ENCODE measurements at regions not wholly inside any gene's neighbourhood (a gene's known extent, or its start where the extent isn't known, plus 50 kb on each side); places are given as distances from the start of the nearest gene placed in this dataset.

DNA sequence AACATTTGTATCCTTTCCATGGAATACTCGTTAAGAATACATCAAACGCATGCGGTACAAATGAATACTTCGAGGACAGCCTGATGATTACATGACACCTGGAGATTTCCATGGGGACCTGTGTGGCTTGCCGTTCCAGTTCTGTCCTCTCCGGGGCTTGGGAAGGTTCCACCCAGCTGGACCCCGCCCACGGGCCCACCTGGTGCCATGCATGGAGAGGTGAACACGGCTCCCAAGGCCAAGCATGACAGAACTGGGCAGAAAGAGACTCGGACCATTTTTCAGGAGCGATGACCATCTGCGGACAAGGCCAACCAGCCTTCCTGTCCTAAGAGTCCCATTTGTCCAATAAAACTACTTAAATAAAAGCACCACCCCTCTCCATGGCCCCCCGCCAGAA, 80.1 kb downstream of the TEX36 start:
- TF ChIP-seq, protein P1, sequence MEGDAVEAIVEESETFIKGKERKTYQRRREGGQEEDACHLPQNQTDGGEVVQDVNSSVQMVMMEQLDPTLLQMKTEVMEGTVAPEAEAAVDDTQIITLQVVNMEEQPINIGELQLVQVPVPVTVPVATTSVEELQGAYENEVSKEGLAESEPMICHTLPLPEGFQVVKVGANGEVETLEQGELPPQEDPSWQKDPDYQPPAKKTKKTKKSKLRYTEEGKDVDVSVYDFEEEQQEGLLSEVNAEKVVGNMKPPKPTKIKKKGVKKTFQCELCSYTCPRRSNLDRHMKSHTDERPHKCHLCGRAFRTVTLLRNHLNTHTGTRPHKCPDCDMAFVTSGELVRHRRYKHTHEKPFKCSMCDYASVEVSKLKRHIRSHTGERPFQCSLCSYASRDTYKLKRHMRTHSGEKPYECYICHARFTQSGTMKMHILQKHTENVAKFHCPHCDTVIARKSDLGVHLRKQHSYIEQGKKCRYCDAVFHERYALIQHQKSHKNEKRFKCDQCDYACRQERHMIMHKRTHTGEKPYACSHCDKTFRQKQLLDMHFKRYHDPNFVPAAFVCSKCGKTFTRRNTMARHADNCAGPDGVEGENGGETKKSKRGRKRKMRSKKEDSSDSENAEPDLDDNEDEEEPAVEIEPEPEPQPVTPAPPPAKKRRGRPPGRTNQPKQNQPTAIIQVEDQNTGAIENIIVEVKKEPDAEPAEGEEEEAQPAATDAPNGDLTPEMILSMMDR (IDR thresholded peaks at IDR 0.05 in 2 of 3, conservative IDR thresholded peaks at IDR 0.05 in 1 of 3; ENCODE audit: borderline replicate concordance in 1 of 3, insufficient read depth in 1 of 3, low read depth in 2 of 3, low read length in 2 of 3): no peak
- TF ChIP-seq YY1 (IDR thresholded peaks at IDR 0.05; ENCODE audit: extremely low read depth, insufficient replicate concordance, low read depth, low read length) (no peak), POLR2A (IDR thresholded peaks at IDR 0.05; ENCODE audit: borderline replicate concordance, extremely low read depth, insufficient read depth, insufficient read length) (no peak), POLR2AphosphoS5 (IDR thresholded peaks at IDR 0.05; ENCODE audit: low read depth, low read length) (no peak), JUND (IDR thresholded peaks at IDR 0.05) (no peak), EGR1 (IDR thresholded peaks at IDR 0.05; ENCODE audit: low read depth) (no peak)
- TF ChIP-seq, protein P2, sequence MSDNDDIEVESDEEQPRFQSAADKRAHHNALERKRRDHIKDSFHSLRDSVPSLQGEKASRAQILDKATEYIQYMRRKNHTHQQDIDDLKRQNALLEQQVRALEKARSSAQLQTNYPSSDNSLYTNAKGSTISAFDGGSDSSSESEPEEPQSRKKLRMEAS (IDR thresholded peaks at IDR 0.05): no peak

Data from HCT116 (cell line).